ENCODE measurements at regions not wholly inside any gene's neighbourhood (a gene's known extent, or its start where the extent isn't known, plus 50 kb on each side); places are given as distances from the start of the nearest gene placed in this dataset.

DNA sequence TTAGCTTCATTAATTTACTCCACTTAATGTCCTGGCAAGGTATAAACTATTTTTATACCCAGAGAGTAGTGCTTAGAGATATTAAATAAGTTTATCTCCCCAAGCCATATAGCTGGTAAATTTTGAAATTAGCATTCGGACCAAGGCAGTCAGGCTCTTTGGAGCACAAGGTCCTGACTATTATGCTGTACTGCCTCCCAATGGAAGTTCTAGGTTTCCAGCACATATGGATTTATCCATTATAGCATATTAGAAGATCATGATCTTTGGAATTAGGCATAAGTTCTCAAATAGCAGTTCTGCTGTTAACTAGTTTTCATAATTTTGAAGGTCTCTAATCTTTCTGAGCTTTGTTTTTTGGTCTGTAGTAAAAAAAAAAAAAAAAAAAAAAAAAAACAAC lies 835.3 kb upstream of the EPHA7 start:
- DNase-seq (ENCODE audit: low spot score in 2 of 2) = no peak
- TF ChIP-seq, protein P1, sequence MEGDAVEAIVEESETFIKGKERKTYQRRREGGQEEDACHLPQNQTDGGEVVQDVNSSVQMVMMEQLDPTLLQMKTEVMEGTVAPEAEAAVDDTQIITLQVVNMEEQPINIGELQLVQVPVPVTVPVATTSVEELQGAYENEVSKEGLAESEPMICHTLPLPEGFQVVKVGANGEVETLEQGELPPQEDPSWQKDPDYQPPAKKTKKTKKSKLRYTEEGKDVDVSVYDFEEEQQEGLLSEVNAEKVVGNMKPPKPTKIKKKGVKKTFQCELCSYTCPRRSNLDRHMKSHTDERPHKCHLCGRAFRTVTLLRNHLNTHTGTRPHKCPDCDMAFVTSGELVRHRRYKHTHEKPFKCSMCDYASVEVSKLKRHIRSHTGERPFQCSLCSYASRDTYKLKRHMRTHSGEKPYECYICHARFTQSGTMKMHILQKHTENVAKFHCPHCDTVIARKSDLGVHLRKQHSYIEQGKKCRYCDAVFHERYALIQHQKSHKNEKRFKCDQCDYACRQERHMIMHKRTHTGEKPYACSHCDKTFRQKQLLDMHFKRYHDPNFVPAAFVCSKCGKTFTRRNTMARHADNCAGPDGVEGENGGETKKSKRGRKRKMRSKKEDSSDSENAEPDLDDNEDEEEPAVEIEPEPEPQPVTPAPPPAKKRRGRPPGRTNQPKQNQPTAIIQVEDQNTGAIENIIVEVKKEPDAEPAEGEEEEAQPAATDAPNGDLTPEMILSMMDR (IDR thresholded peaks at IDR 0.05) = peak in 1 of 5 experiments; percentile 11
- no peak for TF ChIP-seq EP300 (IDR thresholded peaks at IDR 0.05)
- no peak for TF ChIP-seq POLR2A (IDR thresholded peaks at IDR 0.05)
- Histone ChIP-seq H3K27ac (no peak overlapping the region), H3K36me3 (no peaks in the 10 kb centered on the region), H3K4me3 (no peak overlapping the region), H3K4me1 (no peaks in the 10 kb centered on the region), H3K27me3 (no peaks in the 10 kb centered on the region), H3K9me3 (no peaks in the 10 kb centered on the region)
- WGBS, 2 donors = 55% methylated on average over 1 of the region's 1 CpG

GRCh38 chr6:94251878-94252277 lies 832.5 kb upstream of the EPHA7 start:
- no peaks in the 10 kb centered on the region for H3K27me3 ChIP-seq
- no peak for DNase-seq (ENCODE audit: low spot score in 2 of 2)
- no peak overlapping the region for H3K4me3 ChIP-seq
- TF ChIP-seq POLR2A (IDR thresholded peaks at IDR 0.05) (no peak), EP300 (IDR thresholded peaks at IDR 0.05) (no peak)
- TF ChIP-seq, protein P1 (IDR thresholded peaks at IDR 0.05) = no peak
- no peak overlapping the region for H3K27ac ChIP-seq
- no peaks in the 10 kb centered on the region for H3K4me1 ChIP-seq
- no peaks in the 10 kb centered on the region for H3K9me3 ChIP-seq
- no peaks in the 10 kb centered on the region for H3K36me3 ChIP-seq

- Histone ChIP-seq H3K27me3 (no peaks in the 10 kb centered on the region), H3K4me1 (no peaks in the 10 kb centered on the region), H3K9me3 (peaks cover 0 to 3% (median 0%) of the 10 kb centered on the region in 4 donors), H3K27ac (no peak overlapping the region), H3K4me3 (no peak overlapping the region), H3K36me3 (no peaks in the 10 kb centered on the region)
- DNase-seq (ENCODE audit: low spot score in 2 of 2) = no peak
- TF ChIP-seq, protein P1 (IDR thresholded peaks at IDR 0.05) = no peak
- TF ChIP-seq EP300 (IDR thresholded peaks at IDR 0.05) (no peak), POLR2A (IDR thresholded peaks at IDR 0.05) (no peak)
- 78 to 81% methylated on average over 4 of the region's 4 CpGs for WGBS, 2 donors
These were observed 826.0 kb upstream of the EPHA7 start for GRCh38 chr6:94245395-94245794.

DNA sequence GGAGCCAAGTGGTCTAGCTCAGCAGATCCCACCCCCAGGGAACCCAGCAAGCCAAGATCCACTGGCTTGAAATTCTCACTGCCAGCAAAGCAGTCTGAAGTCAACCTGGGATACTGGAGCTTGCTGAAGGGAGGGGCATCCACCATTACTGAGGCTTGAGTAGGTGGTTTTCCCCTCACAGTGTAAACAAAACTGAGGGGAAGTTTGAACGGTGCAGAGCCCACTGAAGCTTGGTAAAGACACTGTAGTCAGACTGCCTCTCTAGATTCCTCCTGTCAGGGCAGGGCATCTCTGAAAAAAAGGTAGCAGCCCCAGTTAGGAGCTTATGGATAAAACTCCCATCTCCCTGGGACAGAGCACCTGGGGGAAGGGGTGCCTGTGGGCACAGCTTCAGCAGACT lies 819.5 kb upstream of the EPHA7 start:
- Histone ChIP-seq H3K27ac (no peak overlapping the region), H3K27me3 (no peaks in the 10 kb centered on the region), H3K4me3 (no peak overlapping the region), H3K36me3 (no peaks in the 10 kb centered on the region), H3K9me3 (no peaks in the 10 kb centered on the region), H3K4me1 (no peaks in the 10 kb centered on the region)
- DNase-seq (ENCODE audit: low spot score in 2 of 2) = no peak
- WGBS, 2 donors = 44 to 62% methylated on average over 1 of the region's 1 CpG
- TF ChIP-seq EP300 (IDR thresholded peaks at IDR 0.05) = no peak
- TF ChIP-seq, protein P1 (IDR thresholded peaks at IDR 0.05) = no peak
- TF ChIP-seq POLR2A (IDR thresholded peaks at IDR 0.05) = no peak

DNA sequence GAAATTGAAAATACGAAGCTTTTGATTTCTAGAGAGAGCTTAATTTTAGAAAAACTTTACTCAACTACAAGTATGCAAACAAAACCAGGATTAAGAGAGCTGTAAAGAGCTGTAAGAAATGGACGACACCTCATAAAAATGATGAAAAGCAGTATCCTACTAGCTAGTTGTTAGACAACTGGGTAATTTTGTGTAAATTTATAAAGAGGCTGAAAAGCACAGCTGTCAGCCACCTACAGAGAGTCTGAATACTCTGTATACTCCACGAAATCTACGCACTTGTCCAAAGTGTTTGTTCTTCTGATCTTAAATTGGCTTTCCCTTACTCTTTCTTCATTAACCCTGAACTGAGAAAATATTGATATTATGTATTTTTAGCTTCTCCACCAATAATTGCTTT lies 808.4 kb upstream of the EPHA7 start:
- no peak for DNase-seq (ENCODE audit: low spot score in 2 of 2)
- WGBS, 2 donors = 45 to 72% methylated on average over 4 of the region's 4 CpGs
- H3K27me3 ChIP-seq = no peaks in the 10 kb centered on the region
- H3K4me3 ChIP-seq = no peak overlapping the region
- no peaks in the 10 kb centered on the region for H3K36me3 ChIP-seq
- no peak overlapping the region for H3K27ac ChIP-seq
- peaks cover 0 to 6% (median 0%) of the 10 kb centered on the region in 4 donors for H3K9me3 ChIP-seq
- H3K4me1 ChIP-seq = no peaks in the 10 kb centered on the region
- TF ChIP-seq EP300 (IDR thresholded peaks at IDR 0.05) = no peak
- TF ChIP-seq, protein P1 (IDR thresholded peaks at IDR 0.05) = no peak
- TF ChIP-seq POLR2A (IDR thresholded peaks at IDR 0.05) = no peak

Measured in tibial nerve (tissue), 4 donors.